ENCODE measurements at regions not wholly inside any gene's neighbourhood (a gene's known extent, or its start where the extent isn't known, plus 50 kb on each side); places are given as distances from the start of the nearest gene placed in this dataset.

GRCh38 chr17:15006421-15007128 is 258.6 kb downstream of the PMP22 start:
- Histone ChIP-seq H3K27me3 (ENCODE audit: low read length) (no peaks in the 10 kb centered on the region), H3K4me1 (ENCODE audit: low read length) (no peaks in the 10 kb centered on the region), H3K4me2 (ENCODE audit: low read depth, low read length, poor library complexity, severe bottlenecking) (no peak overlapping the region)

GRCh38 chr17:15000661-15001060 is 264.5 kb downstream of the PMP22 start:
- Histone ChIP-seq H3K4me3 (ENCODE audit: low read length) (no peak overlapping the region), H3K4me2 (ENCODE audit: low read depth, low read length, poor library complexity, severe bottlenecking) (no peak overlapping the region), H4K20me1 (ENCODE audit: insufficient read depth, low read depth, low read length) (no peaks in the 10 kb centered on the region), H3K79me2 (ENCODE audit: low read length) (no peaks in the 10 kb centered on the region), H3K9me2 (replicated peaks; ENCODE audit: insufficient read depth, low read length) (no peaks in the 10 kb centered on the region), H3K9ac (ENCODE audit: low read length) (no peak overlapping the region), H3K36me3 (ENCODE audit: insufficient read depth, low read length) (no peaks in the 10 kb centered on the region), H3K27me3 (ENCODE audit: low read length) (no peaks in the 10 kb centered on the region), H3K9me3 (ENCODE audit: low read length) (no peaks in the 10 kb centered on the region), H2AFZ (ENCODE audit: low read length) (no peak overlapping the region), H3K27ac (ENCODE audit: low read length) (no peak overlapping the region), H3K4me1 (ENCODE audit: low read length) (no peaks in the 10 kb centered on the region)
- no peak for DNase-seq

More at GRCh38 chr17:15006421-15007128, 258.6 kb downstream of the PMP22 start:
- Histone ChIP-seq H2AFZ (ENCODE audit: low read length) (no peak overlapping the region), H3K9ac (ENCODE audit: low read length) (no peak overlapping the region), H3K79me2 (ENCODE audit: low read length) (no peaks in the 10 kb centered on the region), H3K9me3 (ENCODE audit: low read length) (no peaks in the 10 kb centered on the region), H3K36me3 (ENCODE audit: insufficient read depth, low read length) (no peaks in the 10 kb centered on the region), H3K27ac (ENCODE audit: low read length) (no peak overlapping the region), H3K9me2 (replicated peaks; ENCODE audit: insufficient read depth, low read length) (no peaks in the 10 kb centered on the region), H3K4me3 (ENCODE audit: low read length) (no peak overlapping the region), H4K20me1 (ENCODE audit: insufficient read depth, low read depth, low read length) (no peaks in the 10 kb centered on the region)
- no peak for DNase-seq

GRCh38 chr17:14997290-14997689 is 267.8 kb downstream of the PMP22 start:
- no peak overlapping the region for H3K9ac ChIP-seq (ENCODE audit: low read length)
- no peaks in the 10 kb centered on the region for H4K20me1 ChIP-seq (ENCODE audit: insufficient read depth, low read depth, low read length)
- DNase-seq = no peak
- H2AFZ ChIP-seq (ENCODE audit: low read length) = no peak overlapping the region
- no peaks in the 10 kb centered on the region for H3K9me2 ChIP-seq (replicated peaks; ENCODE audit: insufficient read depth, low read length)
- no peak overlapping the region for H3K4me3 ChIP-seq (ENCODE audit: low read length)
- H3K36me3 ChIP-seq (ENCODE audit: insufficient read depth, low read length) = no peaks in the 10 kb centered on the region
- H3K9me3 ChIP-seq (ENCODE audit: low read length) = no peaks in the 10 kb centered on the region
- no peaks in the 10 kb centered on the region for H3K79me2 ChIP-seq (ENCODE audit: low read length)
- H3K27me3 ChIP-seq (ENCODE audit: low read length) = no peaks in the 10 kb centered on the region
- H3K4me1 ChIP-seq (ENCODE audit: low read length) = no peaks in the 10 kb centered on the region
- no peak overlapping the region for H3K27ac ChIP-seq (ENCODE audit: low read length)
- no peak overlapping the region for H3K4me2 ChIP-seq (ENCODE audit: low read depth, low read length, poor library complexity, severe bottlenecking)

- Histone ChIP-seq H3K9me3 (ENCODE audit: low read length) (no peaks in the 10 kb centered on the region), H3K9ac (ENCODE audit: low read length) (no peak overlapping the region), H3K27me3 (ENCODE audit: low read length) (no peaks in the 10 kb centered on the region), H2AFZ (ENCODE audit: low read length) (no peak overlapping the region), H3K4me1 (ENCODE audit: low read length) (no peaks in the 10 kb centered on the region), H3K79me2 (ENCODE audit: low read length) (no peaks in the 10 kb centered on the region), H3K36me3 (ENCODE audit: insufficient read depth, low read length) (no peaks in the 10 kb centered on the region), H3K4me3 (ENCODE audit: low read length) (no peak overlapping the region), H3K4me2 (ENCODE audit: low read depth, low read length, poor library complexity, severe bottlenecking) (no peak overlapping the region), H3K27ac (ENCODE audit: low read length) (no peak overlapping the region), H4K20me1 (ENCODE audit: insufficient read depth, low read depth, low read length) (no peaks in the 10 kb centered on the region), H3K9me2 (replicated peaks; ENCODE audit: insufficient read depth, low read length) (no peaks in the 10 kb centered on the region)
- no peak for DNase-seq
Observed at GRCh38 chr17:14986127-14986526, 279.0 kb downstream of the PMP22 start.

GRCh38 chr17:14972844-14973243 is 292.3 kb downstream of the PMP22 start:
- no peak overlapping the region for H3K4me2 ChIP-seq (ENCODE audit: low read depth, low read length, poor library complexity, severe bottlenecking)
- H3K9me3 ChIP-seq (ENCODE audit: low read length) = peaks cover 4% of the 10 kb centered on the region
- H3K27ac ChIP-seq (ENCODE audit: low read length) = no peak overlapping the region
- H4K20me1 ChIP-seq (ENCODE audit: insufficient read depth, low read depth, low read length) = no peaks in the 10 kb centered on the region
- H3K4me1 ChIP-seq (ENCODE audit: low read length) = no peaks in the 10 kb centered on the region
- H2AFZ ChIP-seq (ENCODE audit: low read length) = no peak overlapping the region
- no peaks in the 10 kb centered on the region for H3K9me2 ChIP-seq (replicated peaks; ENCODE audit: insufficient read depth, low read length)
- no peak overlapping the region for H3K9ac ChIP-seq (ENCODE audit: low read length)
- no peak for DNase-seq
- H3K27me3 ChIP-seq (ENCODE audit: low read length) = no peaks in the 10 kb centered on the region
- H3K4me3 ChIP-seq (ENCODE audit: low read length) = no peak overlapping the region
- H3K79me2 ChIP-seq (ENCODE audit: low read length) = no peaks in the 10 kb centered on the region
- no peaks in the 10 kb centered on the region for H3K36me3 ChIP-seq (ENCODE audit: insufficient read depth, low read length)

GRCh38 chr17:14971054-14971453 is 294.1 kb downstream of the PMP22 start:
- H3K9me3 ChIP-seq (ENCODE audit: low read length) = peaks cover 4% of the 10 kb centered on the region
- H3K36me3 ChIP-seq (ENCODE audit: insufficient read depth, low read length) = no peaks in the 10 kb centered on the region
- no peak overlapping the region for H3K4me2 ChIP-seq (ENCODE audit: low read depth, low read length, poor library complexity, severe bottlenecking)
- no peaks in the 10 kb centered on the region for H3K9me2 ChIP-seq (replicated peaks; ENCODE audit: insufficient read depth, low read length)
- no peak overlapping the region for H2AFZ ChIP-seq (ENCODE audit: low read length)
- no peaks in the 10 kb centered on the region for H3K4me1 ChIP-seq (ENCODE audit: low read length)
- H3K79me2 ChIP-seq (ENCODE audit: low read length) = no peaks in the 10 kb centered on the region
- DNase-seq = no peak
- no peak overlapping the region for H3K4me3 ChIP-seq (ENCODE audit: low read length)
- no peaks in the 10 kb centered on the region for H3K27me3 ChIP-seq (ENCODE audit: low read length)
- H3K27ac ChIP-seq (ENCODE audit: low read length) = no peak overlapping the region
- no peak overlapping the region for H3K9ac ChIP-seq (ENCODE audit: low read length)
- H4K20me1 ChIP-seq (ENCODE audit: insufficient read depth, low read depth, low read length) = no peaks in the 10 kb centered on the region

- Histone ChIP-seq H3K9me3 (ENCODE audit: low read length) (no peaks in the 10 kb centered on the region), H3K27ac (ENCODE audit: low read length) (no peak overlapping the region), H3K79me2 (ENCODE audit: low read length) (no peaks in the 10 kb centered on the region), H3K9me2 (replicated peaks; ENCODE audit: insufficient read depth, low read length) (no peaks in the 10 kb centered on the region), H3K36me3 (ENCODE audit: insufficient read depth, low read length) (no peaks in the 10 kb centered on the region), H3K4me3 (ENCODE audit: low read length) (no peak overlapping the region), H3K4me2 (ENCODE audit: low read depth, low read length, poor library complexity, severe bottlenecking) (no peak overlapping the region), H2AFZ (ENCODE audit: low read length) (no peak overlapping the region), H4K20me1 (ENCODE audit: insufficient read depth, low read depth, low read length) (no peaks in the 10 kb centered on the region), H3K27me3 (ENCODE audit: low read length) (no peaks in the 10 kb centered on the region), H3K9ac (ENCODE audit: low read length) (no peak overlapping the region), H3K4me1 (ENCODE audit: low read length) (no peaks in the 10 kb centered on the region)
- DNase-seq = no peak
Observed at GRCh38 chr17:14959106-14959648, 305.9 kb downstream of the PMP22 start.

GRCh38 chr17:14953405-14953804 is 311.7 kb downstream of the PMP22 start:
- H3K4me3 ChIP-seq (ENCODE audit: low read length) = no peak overlapping the region
- H3K4me2 ChIP-seq (ENCODE audit: low read depth, low read length, poor library complexity, severe bottlenecking) = no peak overlapping the region
- H3K27ac ChIP-seq (ENCODE audit: low read length) = no peak overlapping the region
- H4K20me1 ChIP-seq (ENCODE audit: insufficient read depth, low read depth, low read length) = no peaks in the 10 kb centered on the region
- no peak overlapping the region for H2AFZ ChIP-seq (ENCODE audit: low read length)
- H3K4me1 ChIP-seq (ENCODE audit: low read length) = no peaks in the 10 kb centered on the region
- H3K27me3 ChIP-seq (ENCODE audit: low read length) = no peaks in the 10 kb centered on the region
- no peaks in the 10 kb centered on the region for H3K9me2 ChIP-seq (replicated peaks; ENCODE audit: insufficient read depth, low read length)
- no peaks in the 10 kb centered on the region for H3K79me2 ChIP-seq (ENCODE audit: low read length)
- no peak overlapping the region for H3K9ac ChIP-seq (ENCODE audit: low read length)
- no peak for DNase-seq
- no peaks in the 10 kb centered on the region for H3K9me3 ChIP-seq (ENCODE audit: low read length)
- H3K36me3 ChIP-seq (ENCODE audit: insufficient read depth, low read length) = no peaks in the 10 kb centered on the region
